HG02588 (cell line): ENCODE measurements at regions not wholly inside any gene's neighbourhood (a gene's known extent, or its start where the extent isn't known, plus 50 kb on each side); places are given as distances from the start of the nearest gene placed in this dataset.

Experiments
- ATAC-seq: cut with Tn5 transposase; IDR thresholded peaks from one replicate; pipeline ENCODE4 v1.9.1; 2021; ENCODE audit warnings: mild to moderate bottlenecking, moderate library complexity; ENCODE audit not compliant: unreplicated experiment

GRCh38 chr3:59268170-59268569 lies 218.3 kb upstream of the CFAP20DC start:
- no peak for ATAC-seq

GRCh38 chr3:59267021-59267420 lies 217.2 kb upstream of the CFAP20DC start:
- ATAC-seq: no peak

GRCh38 chr3:59266551-59266950 lies 216.7 kb upstream of the CFAP20DC start:
- ATAC-seq: no peak

GRCh38 chr3:59265566-59265965 lies 215.7 kb upstream of the CFAP20DC start:
- no peak for ATAC-seq

GRCh38 chr3:59264366-59264765 lies 214.5 kb upstream of the CFAP20DC start:
- ATAC-seq: no peak

GRCh38 chr3:59263152-59263551 lies 213.3 kb upstream of the CFAP20DC start:
- ATAC-seq: no peak

- peak; percentile 89 for ATAC-seq
Observed at GRCh38 chr3:59262076-59262498, 212.3 kb upstream of the CFAP20DC start.

GRCh38 chr3:59261009-59261408 lies 211.2 kb upstream of the CFAP20DC start:
- ATAC-seq: no peak

- ATAC-seq: no peak
Observed at GRCh38 chr3:59258550-59259260, 208.9 kb upstream of the CFAP20DC start.

GRCh38 chr3:59257506-59257905 lies 207.7 kb upstream of the CFAP20DC start:
- no peak for ATAC-seq

- no peak for ATAC-seq
Observed at GRCh38 chr3:59256230-59256629, 206.4 kb upstream of the CFAP20DC start.

- no peak for ATAC-seq
Observed at GRCh38 chr3:59254976-59255375, 205.2 kb upstream of the CFAP20DC start.

- no peak for ATAC-seq
Observed at GRCh38 chr3:59254433-59254832, 204.6 kb upstream of the CFAP20DC start.

GRCh38 chr3:59253523-59253922 lies 203.7 kb upstream of the CFAP20DC start:
- no peak for ATAC-seq

GRCh38 chr3:59251869-59252268 lies 202.0 kb upstream of the CFAP20DC start:
- no peak for ATAC-seq

GRCh38 chr3:59250600-59250999 lies 200.8 kb upstream of the CFAP20DC start:
- ATAC-seq: no peak

GRCh38 chr3:59249698-59250361 lies 200.0 kb upstream of the CFAP20DC start:
- no peak for ATAC-seq

- ATAC-seq: no peak
Observed at GRCh38 chr3:59249004-59249403, 199.2 kb upstream of the CFAP20DC start.

- peak; percentile 49 for ATAC-seq
Observed at GRCh38 chr3:59247402-59247841, 197.6 kb upstream of the CFAP20DC start.

GRCh38 chr3:59246719-59247401 lies 197.0 kb upstream of the CFAP20DC start:
- peak; percentile 43 for ATAC-seq

- no peak for ATAC-seq
Observed at GRCh38 chr3:59245859-59246501, 196.2 kb upstream of the CFAP20DC start.
